Mesendoderm (in vitro differentiated cells): ENCODE measurements at regions not wholly inside any gene's neighbourhood (a gene's known extent, or its start where the extent isn't known, plus 50 kb on each side); places are given as distances from the start of the nearest gene placed in this dataset.

ENCODE experiments used
- DNase-seq: peaks from one replicate; pipeline ENCODE4 v3.0.0; 2013
- H2AK5ac ChIP-seq: 2 replicates; pipeline ENCODE4 v1.6.1; 2013; ENCODE audit warnings: low read length, inconsistent platforms
- H2BK120ac ChIP-seq: 2 replicates; pipeline ENCODE4 v1.6.1; 2013; ENCODE audit warnings: low read depth, mild to moderate bottlenecking, low read length, moderate library complexity, mixed read lengths
- H2BK15ac ChIP-seq: replicated peaks from 2 replicates; pipeline ENCODE4 v1.6.1; 2013; ENCODE audit warnings: low read depth, mild to moderate bottlenecking, moderate library complexity
- H2BK5ac ChIP-seq: 2 replicates; pipeline ENCODE4 v1.6.1; 2013; ENCODE audit warnings: low read length, inconsistent platforms
- H3K18ac ChIP-seq: 2 replicates; pipeline ENCODE4 v1.6.1; 2013; ENCODE audit warnings: mild to moderate bottlenecking, low read length, mixed read lengths
- H3K23ac ChIP-seq: one replicate; pipeline ENCODE4 v1.6.1; 2013; ENCODE audit warnings: low read length
- H3K27ac ChIP-seq: 2 replicates; pipeline ENCODE4 v1.5.1; 2013; ENCODE audit warnings: low read depth, mild to moderate bottlenecking, inconsistent platforms, low read length, moderate library complexity
- H3K27me3 ChIP-seq: 2 replicates; pipeline ENCODE4 v1.6.1; 2013; ENCODE audit warnings: low read length, control low read depth, mild to moderate bottlenecking, inconsistent platforms; ENCODE audit not compliant: insufficient read depth, poor library complexity
- H3K36me3 ChIP-seq: 2 replicates; pipeline ENCODE4 v1.6.1; 2013; ENCODE audit warnings: low read length, inconsistent platforms; ENCODE audit not compliant: control insufficient read depth, insufficient read depth
- H3K4ac ChIP-seq: one replicate; pipeline ENCODE4 v1.6.1; 2013; ENCODE audit warnings: low read depth, mild to moderate bottlenecking, low read length, moderate library complexity
- H3K4me1 ChIP-seq: 2 replicates; pipeline ENCODE4 v1.6.1; 2013; ENCODE audit warnings: low read depth, low read length, inconsistent platforms; ENCODE audit not compliant: control insufficient read depth
- H3K4me2 ChIP-seq: 2 replicates; pipeline ENCODE4 v1.6.1; 2013; ENCODE audit warnings: low read length
- H3K4me3 ChIP-seq: 2 replicates; pipeline ENCODE4 v1.5.1; 2013; ENCODE audit warnings: mild to moderate bottlenecking, low read length
- H3K56ac ChIP-seq: one replicate; pipeline ENCODE4 v1.6.1; 2013; ENCODE audit warnings: low read length
- H3K79me1 ChIP-seq: 2 replicates; pipeline ENCODE4 v1.6.1; 2013; ENCODE audit warnings: low read length, inconsistent platforms
- H3K79me2 ChIP-seq: 2 replicates; pipeline ENCODE4 v1.6.1; 2013; ENCODE audit warnings: mild to moderate bottlenecking, low read length; ENCODE audit not compliant: control insufficient read depth, insufficient read depth
- H3K9ac ChIP-seq: 2 replicates; pipeline ENCODE4 v1.6.1; 2013; ENCODE audit warnings: low read length, inconsistent platforms
- H4K5ac ChIP-seq: one replicate; pipeline ENCODE4 v1.6.1; 2013; ENCODE audit warnings: low read length
- H4K8ac ChIP-seq: one replicate; pipeline ENCODE4 v1.6.1; 2013; ENCODE audit warnings: low read depth, mild to moderate bottlenecking, control low read depth, low read length, moderate library complexity
- WGBS: extraction: QIAGEN DNeasy Blood & Tissue Kit; methylation state at CpG from one replicate; pipeline ENCODE4 v1.1.7; 2013; ENCODE audit warnings: low lambda C conversion rate, missing lambda C conversion rate; ENCODE audit not compliant: insufficient coverage; ENCODE audit errors: extremely low coverage; 5-methylcytosine and 5-hydroxymethylcytosine counted together

GRCh38 chr1:227378181-227378580 lies 59.9 kb upstream of the CDC42BPA start:
- Histone ChIP-seq H3K23ac (no peak overlapping the region), H4K8ac (no peak overlapping the region), H4K5ac (no peak overlapping the region), H3K27ac (no peak overlapping the region), H3K18ac (no peak overlapping the region), H3K4ac (no peak overlapping the region), H2BK15ac (no peak overlapping the region), H3K4me2 (no peak overlapping the region), H3K4me1 (peaks cover 4% of the 10 kb centered on the region), H3K36me3 (no peaks in the 10 kb centered on the region), H2BK120ac (no peak overlapping the region), H3K27me3 (no peaks in the 10 kb centered on the region), H3K4me3 (no peak overlapping the region), H3K79me2 (no peaks in the 10 kb centered on the region), H2BK5ac (no peak overlapping the region), H2AK5ac (no peak overlapping the region), H3K56ac (no peak overlapping the region), H3K9ac (no peak overlapping the region), H3K79me1 (no peaks in the 10 kb centered on the region)
- DNase-seq, result no peak
- WGBS, result no CpG with 5 or more reads among the region's 2 CpGs

GRCh38 chr1:227374846-227375245 lies 56.6 kb upstream of the CDC42BPA start:
- Histone ChIP-seq H3K4ac (no peak overlapping the region), H2AK5ac (no peak overlapping the region), H3K27ac (no peak overlapping the region), H2BK120ac (no peak overlapping the region), H2BK15ac (no peak overlapping the region), H2BK5ac (no peak overlapping the region), H3K79me1 (no peaks in the 10 kb centered on the region), H3K27me3 (no peaks in the 10 kb centered on the region), H3K23ac (no peak overlapping the region), H3K4me1 (peaks cover 4% of the 10 kb centered on the region), H4K5ac (no peak overlapping the region), H3K18ac (no peak overlapping the region), H3K56ac (no peak overlapping the region), H3K4me3 (no peak overlapping the region), H4K8ac (no peak overlapping the region), H3K4me2 (no peak overlapping the region), H3K79me2 (no peaks in the 10 kb centered on the region), H3K9ac (no peak overlapping the region), H3K36me3 (no peaks in the 10 kb centered on the region)
- DNase-seq, result no peak
- no CpG with 5 or more reads among the region's 1 CpG for WGBS

- Histone ChIP-seq H4K5ac (no peak overlapping the region), H3K56ac (no peak overlapping the region), H2BK120ac (no peak overlapping the region), H4K8ac (no peak overlapping the region), H2BK15ac (no peak overlapping the region), H3K79me1 (no peaks in the 10 kb centered on the region), H3K79me2 (no peaks in the 10 kb centered on the region), H3K4me1 (no peaks in the 10 kb centered on the region), H3K23ac (no peak overlapping the region), H3K4me2 (no peak overlapping the region), H3K9ac (no peak overlapping the region), H2BK5ac (no peak overlapping the region), H2AK5ac (no peak overlapping the region), H3K36me3 (no peaks in the 10 kb centered on the region), H3K4me3 (no peak overlapping the region), H3K27me3 (no peaks in the 10 kb centered on the region), H3K4ac (no peak overlapping the region), H3K27ac (no peak overlapping the region), H3K18ac (no peak overlapping the region)
- DNase-seq, result no peak
- no CpG with 5 or more reads among the region's 1 CpG for WGBS
Measured at GRCh38 chr1:227372726-227373130, 54.4 kb upstream of the CDC42BPA start.

- no peak overlapping the region for H2BK15ac ChIP-seq
- H3K36me3 ChIP-seq, result no peaks in the 10 kb centered on the region
- no peak overlapping the region for H3K56ac ChIP-seq
- H2AK5ac ChIP-seq, result no peak overlapping the region
- DNase-seq, result peak; percentile 22
- H3K79me2 ChIP-seq, result no peaks in the 10 kb centered on the region
- H3K27me3 ChIP-seq, result no peaks in the 10 kb centered on the region
- no peak overlapping the region for H2BK120ac ChIP-seq
- H3K27ac ChIP-seq, result no peak overlapping the region
- no peak overlapping the region for H4K8ac ChIP-seq
- H3K4me2 ChIP-seq, result no peak overlapping the region
- no peaks in the 10 kb centered on the region for H3K79me1 ChIP-seq
- H3K9ac ChIP-seq, result no peak overlapping the region
- H3K4me1 ChIP-seq, result no peaks in the 10 kb centered on the region
- no peak overlapping the region for H3K23ac ChIP-seq
- H4K5ac ChIP-seq, result no peak overlapping the region
- no CpG with 5 or more reads among the region's 10 CpGs for WGBS
- H3K4me3 ChIP-seq, result no peak overlapping the region
- no peak overlapping the region for H2BK5ac ChIP-seq
- H3K4ac ChIP-seq, result no peak overlapping the region
- H3K18ac ChIP-seq, result no peak overlapping the region
Measured at GRCh38 chr1:227370533-227371254, 52.4 kb upstream of the CDC42BPA start.

GRCh38 chr1:227369102-227369760 lies 50.9 kb upstream of the CDC42BPA start:
- Histone ChIP-seq H2BK15ac (no peak overlapping the region), H3K4ac (no peak overlapping the region), H3K27ac (no peak overlapping the region), H3K4me2 (no peak overlapping the region), H2BK5ac (no peak overlapping the region), H4K8ac (no peak overlapping the region), H3K23ac (no peak overlapping the region), H3K56ac (no peak overlapping the region), H3K4me3 (no peak overlapping the region), H3K79me2 (no peaks in the 10 kb centered on the region), H2BK120ac (no peak overlapping the region), H4K5ac (no peak overlapping the region), H3K4me1 (no peaks in the 10 kb centered on the region), H3K27me3 (no peaks in the 10 kb centered on the region), H3K36me3 (no peaks in the 10 kb centered on the region), H3K18ac (no peak overlapping the region), H3K79me1 (no peaks in the 10 kb centered on the region), H3K9ac (no peak overlapping the region), H2AK5ac (no peak overlapping the region)
- DNase-seq, result no peak
- no CpG with 5 or more reads among the region's 6 CpGs for WGBS
